ENCODE measurements at regions not wholly inside any gene's neighbourhood (a gene's known extent, or its start where the extent isn't known, plus 50 kb on each side); places are given as distances from the start of the nearest gene placed in this dataset.

- TF ChIP-seq POLR2A (IDR thresholded peaks at IDR 0.05): no peak
- no peak for TF ChIP-seq CTCF (IDR thresholded peaks at IDR 0.05)
Measured at GRCh38 chr2:64847930-64848329, 141.3 kb upstream of the SLC1A4 start.
